ENCODE measurements at regions not wholly inside any gene's neighbourhood (a gene's known extent, or its start where the extent isn't known, plus 50 kb on each side); places are given as distances from the start of the nearest gene placed in this dataset.

GRCh38 chr2:187686416-187687024, 132.3 kb upstream of the TFPI start:
- Histone ChIP-seq H3K36me3 (ENCODE audit: insufficient read depth, low read length) (no peaks in the 10 kb centered on the region), H3K4me3 (ENCODE audit: low read length) (no peak overlapping the region), H3K4me1 (ENCODE audit: insufficient read depth, low read length) (no peaks in the 10 kb centered on the region), H3K27ac (ENCODE audit: low read depth in 1 of 2, low read length in 2 of 2) (no peak overlapping the region), H3K9me3 (ENCODE audit: control insufficient read depth in 1 of 2, insufficient read depth in 1 of 2, low read length in 2 of 2) (no peaks in the 10 kb centered on the region), H3K27me3 (ENCODE audit: control insufficient read depth in 1 of 2, insufficient read depth in 2 of 2, low read length in 2 of 2) (no peaks in the 10 kb centered on the region)
- ATAC-seq (ENCODE audit: poor library complexity): no peak
- POLR2A ChIA-PET: no interaction called here
- Mint-ChIP-seq H3K27me3 (no peaks in the 10 kb centered on the region), H3K36me3 (ENCODE audit: low read depth) (no peaks in the 10 kb centered on the region), H3K4me1 (ENCODE audit: low read depth) (no peaks in the 10 kb centered on the region), H3K4me3 (no peak overlapping the region), H3K9me3 (no peaks in the 10 kb centered on the region), H3K27ac (no peak overlapping the region)
- DNase-seq: no peak
- intact Hi-C loops (cut with DNase I, micrococcal nuclease): no loop called here
- CTCF ChIA-PET: no interaction called here
- no peak for TF ChIP-seq CTCF (IDR thresholded peaks at IDR 0.05)

DNA sequence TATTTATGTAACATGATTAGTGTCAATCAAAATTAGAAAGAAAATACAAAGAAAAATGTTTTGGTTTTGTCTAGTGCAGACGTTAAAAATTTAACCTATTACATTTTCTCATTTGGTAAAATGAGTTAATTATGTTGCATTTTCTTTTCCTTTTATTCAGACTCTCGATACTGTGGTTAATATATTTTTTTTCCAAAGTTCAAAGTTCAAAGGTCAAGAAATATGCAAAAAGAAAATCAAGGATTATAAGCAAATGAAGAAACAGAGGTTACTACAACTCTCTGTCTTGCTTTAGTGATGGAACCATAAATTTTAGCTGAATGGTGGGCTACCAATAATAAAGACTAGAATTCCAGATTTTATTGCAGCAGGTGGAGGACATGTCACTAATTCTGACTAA, 133.3 kb upstream of the TFPI start:
- DNase-seq (no peak), ATAC-seq (ENCODE audit: poor library complexity) (no peak)
- H3K27me3 Mint-ChIP-seq: no peaks in the 10 kb centered on the region
- no peaks in the 10 kb centered on the region for H3K9me3 Mint-ChIP-seq
- H3K27me3 ChIP-seq (ENCODE audit: control insufficient read depth in 1 of 2, insufficient read depth in 2 of 2, low read length in 2 of 2): no peaks in the 10 kb centered on the region
- no peak overlapping the region for H3K4me3 Mint-ChIP-seq
- no peak overlapping the region for H3K4me3 ChIP-seq (ENCODE audit: low read length)
- H3K36me3 Mint-ChIP-seq (ENCODE audit: low read depth): no peaks in the 10 kb centered on the region
- H3K9me3 ChIP-seq (ENCODE audit: control insufficient read depth in 1 of 2, insufficient read depth in 1 of 2, low read length in 2 of 2): no peaks in the 10 kb centered on the region
- intact Hi-C loops (cut with DNase I, micrococcal nuclease): no loop called here
- ChIA-PET CTCF (no interaction called here), POLR2A (no interaction called here)
- H3K4me1 ChIP-seq (ENCODE audit: insufficient read depth, low read length): no peaks in the 10 kb centered on the region
- H3K27ac ChIP-seq (ENCODE audit: low read depth in 1 of 2, low read length in 2 of 2): no peak overlapping the region
- TF ChIP-seq CTCF (IDR thresholded peaks at IDR 0.05): no peak
- H3K4me1 Mint-ChIP-seq (ENCODE audit: low read depth): no peaks in the 10 kb centered on the region
- H3K27ac Mint-ChIP-seq: no peak overlapping the region
- no peaks in the 10 kb centered on the region for H3K36me3 ChIP-seq (ENCODE audit: insufficient read depth, low read length)

GRCh38 chr2:187689372-187689771, 135.1 kb upstream of the TFPI start:
- no peak for TF ChIP-seq CTCF (IDR thresholded peaks at IDR 0.05)
- no peaks in the 10 kb centered on the region for H3K9me3 ChIP-seq (ENCODE audit: control insufficient read depth in 1 of 2, insufficient read depth in 1 of 2, low read length in 2 of 2)
- CTCF ChIA-PET: no interaction called here
- intact Hi-C loops (cut with DNase I, micrococcal nuclease): no loop called here
- ATAC-seq (ENCODE audit: poor library complexity) (no peak), DNase-seq (no peak)
- Mint-ChIP-seq H3K27me3 (no peaks in the 10 kb centered on the region), H3K36me3 (ENCODE audit: low read depth) (no peaks in the 10 kb centered on the region), H3K4me3 (no peak overlapping the region), H3K9me3 (no peaks in the 10 kb centered on the region), H3K4me1 (ENCODE audit: low read depth) (no peaks in the 10 kb centered on the region), H3K27ac (no peak overlapping the region)
- POLR2A ChIA-PET: no interaction called here
- no peaks in the 10 kb centered on the region for H3K36me3 ChIP-seq (ENCODE audit: insufficient read depth, low read length)
- no peaks in the 10 kb centered on the region for H3K27me3 ChIP-seq (ENCODE audit: control insufficient read depth in 1 of 2, insufficient read depth in 2 of 2, low read length in 2 of 2)
- no peak overlapping the region for H3K27ac ChIP-seq (ENCODE audit: low read depth in 1 of 2, low read length in 2 of 2)
- H3K4me3 ChIP-seq (ENCODE audit: low read length): no peak overlapping the region
- H3K4me1 ChIP-seq (ENCODE audit: insufficient read depth, low read length): no peaks in the 10 kb centered on the region

Data from CD4-positive, alpha-beta T cell (primary cell).